Activated naive CD8-positive, alpha-beta T cell treated with anti-CD3 and anti-CD28 coated beads, Interleukin-2, amount 10 ng/mL, durations not matched to agents 7 days and 5 days (primary cell): ENCODE measurements at regions not wholly inside any gene's neighbourhood (a gene's known extent, or its start where the extent isn't known, plus 50 kb on each side); places are given as distances from the start of the nearest gene placed in this dataset.

Source experiments
- ATAC-seq: fragments of 150-1000 bp; cut with Tn5 transposase; one replicate; pipeline ENCODE4 v1.10.0; 2021; ENCODE audit warnings: low read depth, moderate library complexity
- POLR2A ChIA-PET: fragments of 350-600 bp; sonication (Branson Sonifier 250); formaldehyde crosslinking; loops from one replicate; lab custom pipeline; 2021; ENCODE audit warnings: antibody characterized with exemption; lab: Charles Lee
- DNase-seq: peaks from one replicate; pipeline ENCODE4 v3.0.0; 2021
- H3K27ac Mint-ChIP-seq: one replicate; pipeline ENCODE4 v1.8.0; 2022; ENCODE audit warnings: mild to moderate bottlenecking, mixed read lengths
- H3K27me3 Mint-ChIP-seq: one replicate; pipeline ENCODE4 v1.8.0; 2022; ENCODE audit warnings: mild to moderate bottlenecking, moderate library complexity, mixed read lengths
- H3K36me3 Mint-ChIP-seq: one replicate; pipeline ENCODE4 v1.8.0; 2021; ENCODE audit warnings: mild to moderate bottlenecking, mixed read lengths
- H3K4me1 Mint-ChIP-seq: one replicate; pipeline ENCODE4 v1.8.0; 2021; ENCODE audit warnings: mixed read lengths
- H3K4me3 Mint-ChIP-seq: one replicate; pipeline ENCODE4 v1.8.0; 2022; ENCODE audit warnings: mild to moderate bottlenecking, moderate library complexity, mixed read lengths
- H3K9me3 Mint-ChIP-seq: one replicate; pipeline ENCODE4 v1.8.0; 2021; ENCODE audit warnings: mixed read lengths

GRCh38 chr2:39517102-39517436 lies 80.0 kb upstream of the MAP4K3 start:
- Mint-ChIP-seq H3K27ac (no peak overlapping the region), H3K4me1 (peaks cover 13% of the 10 kb centered on the region), H3K36me3 (no peaks in the 10 kb centered on the region), H3K4me3 (no peak overlapping the region), H3K27me3 (no peaks in the 10 kb centered on the region), H3K9me3 (peaks cover 2% of the 10 kb centered on the region)
- no peak for DNase-seq
- ATAC-seq, result no peak
- POLR2A ChIA-PET, result no interaction called here

GRCh38 chr2:39517622-39518021 lies 80.5 kb upstream of the MAP4K3 start:
- no peak for DNase-seq
- no peak overlapping the region for H3K27ac Mint-ChIP-seq
- no peak for ATAC-seq
- H3K36me3 Mint-ChIP-seq, result peaks cover 2% of the 10 kb centered on the region
- no peaks in the 10 kb centered on the region for H3K27me3 Mint-ChIP-seq
- no peak overlapping the region for H3K4me3 Mint-ChIP-seq
- H3K9me3 Mint-ChIP-seq, result peaks cover 7% of the 10 kb centered on the region
- POLR2A ChIA-PET, result no interaction called here
- peaks cover 13% of the 10 kb centered on the region for H3K4me1 Mint-ChIP-seq

- no peak overlapping the region for H3K27ac Mint-ChIP-seq
- peaks cover 2% of the 10 kb centered on the region for H3K36me3 Mint-ChIP-seq
- POLR2A ChIA-PET, result no interaction called here
- DNase-seq (no peak), ATAC-seq (no peak)
- H3K4me3 Mint-ChIP-seq, result no peak overlapping the region
- peaks cover 3% of the 10 kb centered on the region for H3K4me1 Mint-ChIP-seq
- H3K27me3 Mint-ChIP-seq, result no peaks in the 10 kb centered on the region
- H3K9me3 Mint-ChIP-seq, result peaks cover 7% of the 10 kb centered on the region
Measured at GRCh38 chr2:39519886-39520285, 82.8 kb upstream of the MAP4K3 start.

GRCh38 chr2:39521876-39522517 lies 84.9 kb upstream of the MAP4K3 start:
- H3K4me1 Mint-ChIP-seq, result no peaks in the 10 kb centered on the region
- ATAC-seq (no peak), DNase-seq (no peak)
- no peak overlapping the region for H3K27ac Mint-ChIP-seq
- POLR2A ChIA-PET, result no interaction called here
- no peak overlapping the region for H3K4me3 Mint-ChIP-seq
- peaks cover 7% of the 10 kb centered on the region for H3K9me3 Mint-ChIP-seq
- H3K36me3 Mint-ChIP-seq, result peaks cover 2% of the 10 kb centered on the region
- no peaks in the 10 kb centered on the region for H3K27me3 Mint-ChIP-seq

- H3K4me1 Mint-ChIP-seq, result no peaks in the 10 kb centered on the region
- H3K27ac Mint-ChIP-seq, result no peak overlapping the region
- ATAC-seq (no peak), DNase-seq (no peak)
- H3K9me3 Mint-ChIP-seq, result peaks cover 7% of the 10 kb centered on the region
- peaks cover 2% of the 10 kb centered on the region for H3K36me3 Mint-ChIP-seq
- H3K27me3 Mint-ChIP-seq, result no peaks in the 10 kb centered on the region
- POLR2A ChIA-PET, result no interaction called here
- H3K4me3 Mint-ChIP-seq, result no peak overlapping the region
Measured at GRCh38 chr2:39522518-39522877, 85.4 kb upstream of the MAP4K3 start.

GRCh38 chr2:39523308-39524044 lies 86.4 kb upstream of the MAP4K3 start:
- no peak overlapping the region for H3K27ac Mint-ChIP-seq
- H3K4me3 Mint-ChIP-seq, result no peak overlapping the region
- POLR2A ChIA-PET, result interaction anchor here (0.6 kb wide), 1 partner anchor 69 kb away, joined by 4 read pairs; no protein-coding TSS in a partner anchor
- peaks cover 7% of the 10 kb centered on the region for H3K9me3 Mint-ChIP-seq
- no peak for ATAC-seq
- H3K4me1 Mint-ChIP-seq, result no peaks in the 10 kb centered on the region
- no peaks in the 10 kb centered on the region for H3K27me3 Mint-ChIP-seq
- H3K36me3 Mint-ChIP-seq, result peaks cover 2% of the 10 kb centered on the region
- no peak for DNase-seq

- peaks cover 2% of the 10 kb centered on the region for H3K36me3 Mint-ChIP-seq
- H3K27ac Mint-ChIP-seq, result no peak overlapping the region
- H3K4me1 Mint-ChIP-seq, result no peaks in the 10 kb centered on the region
- H3K27me3 Mint-ChIP-seq, result no peaks in the 10 kb centered on the region
- POLR2A ChIA-PET, result interaction anchor here (0.6 kb wide), 1 partner anchor 70 kb away, joined by 4 read pairs; no protein-coding TSS in a partner anchor
- peaks cover 7% of the 10 kb centered on the region for H3K9me3 Mint-ChIP-seq
- no peak overlapping the region for H3K4me3 Mint-ChIP-seq
- no peak for DNase-seq
- no peak for ATAC-seq
Measured at GRCh38 chr2:39524061-39524460, 87.0 kb upstream of the MAP4K3 start.

GRCh38 chr2:39524756-39525635 lies 87.9 kb upstream of the MAP4K3 start:
- peaks cover 7% of the 10 kb centered on the region for H3K9me3 Mint-ChIP-seq
- POLR2A ChIA-PET, result no interaction called here
- ATAC-seq, result no peak

GRCh38 chr2:39525636-39526412 lies 88.7 kb upstream of the MAP4K3 start:
- Mint-ChIP-seq H3K9me3 (peaks cover 6% of the 10 kb centered on the region), H3K4me1 (no peaks in the 10 kb centered on the region)
- POLR2A ChIA-PET, result no interaction called here

More at GRCh38 chr2:39524756-39525635, 87.9 kb upstream of the MAP4K3 start:
- Mint-ChIP-seq H3K4me1 (no peaks in the 10 kb centered on the region), H3K27ac (no peak overlapping the region), H3K27me3 (no peaks in the 10 kb centered on the region), H3K4me3 (no peak overlapping the region), H3K36me3 (peaks cover 2% of the 10 kb centered on the region)
- no peak for DNase-seq

GRCh38 chr2:39528701-39529100 lies 91.6 kb upstream of the MAP4K3 start:
- ATAC-seq (no peak), DNase-seq (no peak)
- Mint-ChIP-seq H3K9me3 (no peaks in the 10 kb centered on the region), H3K36me3 (no peaks in the 10 kb centered on the region), H3K27me3 (no peaks in the 10 kb centered on the region), H3K4me3 (no peak overlapping the region), H3K4me1 (no peaks in the 10 kb centered on the region), H3K27ac (no peak overlapping the region)
- POLR2A ChIA-PET, result no interaction called here

More at GRCh38 chr2:39525636-39526412, 88.7 kb upstream of the MAP4K3 start:
- H3K27me3 Mint-ChIP-seq, result no peaks in the 10 kb centered on the region
- ATAC-seq, result no peak
- no peak overlapping the region for H3K27ac Mint-ChIP-seq
- H3K36me3 Mint-ChIP-seq, result peaks cover 2% of the 10 kb centered on the region
- DNase-seq, result no peak
- H3K4me3 Mint-ChIP-seq, result no peak overlapping the region

GRCh38 chr2:39529836-39530235 lies 92.8 kb upstream of the MAP4K3 start:
- no peak for ATAC-seq
- Mint-ChIP-seq H3K4me3 (no peak overlapping the region), H3K27me3 (no peaks in the 10 kb centered on the region), H3K9me3 (no peaks in the 10 kb centered on the region), H3K36me3 (no peaks in the 10 kb centered on the region), H3K4me1 (no peaks in the 10 kb centered on the region), H3K27ac (no peak overlapping the region)
- DNase-seq, result no peak
- POLR2A ChIA-PET, result no interaction called here

GRCh38 chr2:39530411-39530866 lies 93.4 kb upstream of the MAP4K3 start:
- ATAC-seq, result no peak
- POLR2A ChIA-PET, result no interaction called here
- no peak overlapping the region for H3K4me3 Mint-ChIP-seq
- H3K4me1 Mint-ChIP-seq, result no peaks in the 10 kb centered on the region
- no peaks in the 10 kb centered on the region for H3K27me3 Mint-ChIP-seq
- H3K27ac Mint-ChIP-seq, result no peak overlapping the region
- H3K9me3 Mint-ChIP-seq, result no peaks in the 10 kb centered on the region
- no peaks in the 10 kb centered on the region for H3K36me3 Mint-ChIP-seq
- no peak for DNase-seq

- POLR2A ChIA-PET, result no interaction called here
- no peaks in the 10 kb centered on the region for H3K27me3 Mint-ChIP-seq
- H3K4me3 Mint-ChIP-seq, result no peak overlapping the region
- H3K4me1 Mint-ChIP-seq, result no peaks in the 10 kb centered on the region
- ATAC-seq (no peak), DNase-seq (no peak)
- no peaks in the 10 kb centered on the region for H3K9me3 Mint-ChIP-seq
- no peak overlapping the region for H3K27ac Mint-ChIP-seq
- H3K36me3 Mint-ChIP-seq, result no peaks in the 10 kb centered on the region
Measured at GRCh38 chr2:39531220-39531777, 94.2 kb upstream of the MAP4K3 start.
